ENCODE measurements at regions not wholly inside any gene's neighbourhood (a gene's known extent, or its start where the extent isn't known, plus 50 kb on each side); places are given as distances from the start of the nearest gene placed in this dataset.

DNA sequence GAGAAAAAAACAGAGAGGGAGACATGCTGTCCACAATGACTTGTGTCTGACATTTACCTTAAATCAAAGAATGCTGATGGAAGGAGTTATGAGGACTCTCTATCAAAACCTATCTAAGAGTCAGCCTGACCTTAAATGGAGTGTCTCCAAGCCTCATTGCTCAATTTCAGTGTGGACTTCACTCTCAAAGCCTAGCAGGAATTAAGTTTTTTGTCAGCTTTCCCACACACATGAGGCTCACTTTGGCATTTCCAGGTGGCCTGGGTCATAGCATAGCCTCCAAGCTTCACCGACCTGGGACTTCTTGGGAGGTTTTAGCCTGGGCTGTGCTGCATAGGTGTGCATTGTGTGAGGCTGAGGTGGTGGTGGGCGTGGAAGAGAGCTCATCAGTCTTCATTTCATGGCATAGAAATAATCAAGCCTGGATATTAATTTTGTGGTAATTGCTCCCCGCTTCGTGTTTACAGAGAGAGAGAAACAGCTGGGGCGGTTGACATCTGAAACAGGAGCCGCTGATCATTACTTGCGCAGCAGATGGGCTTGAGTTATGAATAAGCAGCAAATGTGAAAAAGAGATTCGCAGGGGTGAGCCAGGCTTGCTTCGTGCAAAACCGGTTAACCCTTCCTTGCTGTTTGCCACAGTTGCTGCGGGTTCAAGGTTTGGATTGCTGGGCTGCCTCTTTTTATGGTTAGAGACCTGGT lies 647.8 kb downstream of the INHBA start:
- H2AFZ ChIP-seq (ENCODE audit: low read length), result no peak overlapping the region
- no peak for TF ChIP-seq EZH2phosphoT487 (IDR thresholded peaks at IDR 0.05; ENCODE audit: borderline replicate concordance, low read depth, low read length)
- TF ChIP-seq, protein P1, sequence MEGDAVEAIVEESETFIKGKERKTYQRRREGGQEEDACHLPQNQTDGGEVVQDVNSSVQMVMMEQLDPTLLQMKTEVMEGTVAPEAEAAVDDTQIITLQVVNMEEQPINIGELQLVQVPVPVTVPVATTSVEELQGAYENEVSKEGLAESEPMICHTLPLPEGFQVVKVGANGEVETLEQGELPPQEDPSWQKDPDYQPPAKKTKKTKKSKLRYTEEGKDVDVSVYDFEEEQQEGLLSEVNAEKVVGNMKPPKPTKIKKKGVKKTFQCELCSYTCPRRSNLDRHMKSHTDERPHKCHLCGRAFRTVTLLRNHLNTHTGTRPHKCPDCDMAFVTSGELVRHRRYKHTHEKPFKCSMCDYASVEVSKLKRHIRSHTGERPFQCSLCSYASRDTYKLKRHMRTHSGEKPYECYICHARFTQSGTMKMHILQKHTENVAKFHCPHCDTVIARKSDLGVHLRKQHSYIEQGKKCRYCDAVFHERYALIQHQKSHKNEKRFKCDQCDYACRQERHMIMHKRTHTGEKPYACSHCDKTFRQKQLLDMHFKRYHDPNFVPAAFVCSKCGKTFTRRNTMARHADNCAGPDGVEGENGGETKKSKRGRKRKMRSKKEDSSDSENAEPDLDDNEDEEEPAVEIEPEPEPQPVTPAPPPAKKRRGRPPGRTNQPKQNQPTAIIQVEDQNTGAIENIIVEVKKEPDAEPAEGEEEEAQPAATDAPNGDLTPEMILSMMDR (conservative IDR thresholded peaks at IDR 0.05; ENCODE audit: low read length), result no peak
- H3K4me3 ChIP-seq (ENCODE audit: low read depth, low read length, poor library complexity, severe bottlenecking), result no peak overlapping the region
- BruUV-seq (replicated peaks), result no TSS peak
- no peaks in the 10 kb centered on the region for H3K9me3 ChIP-seq (ENCODE audit: low read length)
- H3K27ac ChIP-seq (ENCODE audit: low read depth, low read length, poor library complexity, severe bottlenecking), result no peak overlapping the region
- intact Hi-C loops (cut with micrococcal nuclease; ENCODE audit: unreplicated experiment), result no loop called here
- H3K79me2 ChIP-seq (ENCODE audit: insufficient read depth, low read depth, low read length), result no peaks in the 10 kb centered on the region
- ChIA-PET CTCF (ENCODE audit: unreplicated experiment) (no interaction called here), POLR2A (interaction anchor here (0.9 kb wide), 1 partner anchor 48 kb away, joined by 3 read pairs; no protein-coding TSS in a partner anchor)
- no peak for DNase-seq (ENCODE audit: low spot score)
- H4K20me1 ChIP-seq (ENCODE audit: insufficient read depth, low read length), result no peaks in the 10 kb centered on the region
- H3K9me2 ChIP-seq (ENCODE audit: insufficient read depth, low read length), result no peaks in the 10 kb centered on the region
- no peak overlapping the region for H3K4me2 ChIP-seq (ENCODE audit: low read length)
- no peaks in the 10 kb centered on the region for H3K4me1 ChIP-seq (ENCODE audit: insufficient read depth, low read length, poor library complexity, severe bottlenecking)
- H3K36me3 ChIP-seq (ENCODE audit: insufficient read depth, low read length), result no peaks in the 10 kb centered on the region

DNA sequence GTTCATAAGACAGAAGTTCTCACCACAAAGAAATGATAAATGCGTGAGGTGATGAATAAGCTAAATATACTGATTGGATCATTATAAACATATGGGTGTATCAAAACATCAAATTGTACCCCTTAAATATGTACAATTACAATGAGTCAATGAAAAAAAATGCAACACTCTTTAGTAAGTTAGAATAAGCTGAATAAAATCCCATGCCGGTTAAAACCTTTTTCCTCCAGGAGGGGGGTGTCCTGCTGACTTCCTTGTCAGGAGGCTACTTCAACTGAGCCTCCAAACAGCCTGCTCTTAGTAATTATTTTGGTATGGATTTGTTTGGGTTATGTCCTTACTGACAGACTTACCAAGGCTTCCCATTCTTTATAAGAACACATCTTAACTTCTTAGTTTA lies 649.1 kb downstream of the INHBA start:
- Histone ChIP-seq H3K36me3 (ENCODE audit: insufficient read depth, low read length) (no peaks in the 10 kb centered on the region), H3K9me3 (ENCODE audit: low read length) (no peaks in the 10 kb centered on the region), H3K27ac (ENCODE audit: low read depth, low read length, poor library complexity, severe bottlenecking) (no peak overlapping the region), H3K4me3 (ENCODE audit: low read depth, low read length, poor library complexity, severe bottlenecking) (no peak overlapping the region), H3K79me2 (ENCODE audit: insufficient read depth, low read depth, low read length) (no peaks in the 10 kb centered on the region), H4K20me1 (ENCODE audit: insufficient read depth, low read length) (no peaks in the 10 kb centered on the region), H3K4me2 (ENCODE audit: low read length) (no peak overlapping the region), H2AFZ (ENCODE audit: low read length) (no peak overlapping the region), H3K4me1 (ENCODE audit: insufficient read depth, low read length, poor library complexity, severe bottlenecking) (no peaks in the 10 kb centered on the region), H3K9me2 (ENCODE audit: insufficient read depth, low read length) (no peaks in the 10 kb centered on the region)
- BruUV-seq (replicated peaks), result no TSS peak
- DNase-seq (ENCODE audit: low spot score), result no peak
- CTCF ChIA-PET (ENCODE audit: unreplicated experiment), result no interaction called here
- no peak for TF ChIP-seq EZH2phosphoT487 (IDR thresholded peaks at IDR 0.05; ENCODE audit: borderline replicate concordance, low read depth, low read length)
- TF ChIP-seq, protein P1 (conservative IDR thresholded peaks at IDR 0.05; ENCODE audit: low read length), result no peak
- POLR2A ChIA-PET, result interaction anchor here (0.6 to 0.9 kb wide), 2 partner anchors 46 to 139 kb away, joined by 3 read pairs; no protein-coding TSS in a partner anchor
- intact Hi-C loops (cut with micrococcal nuclease; ENCODE audit: unreplicated experiment), result no loop called here

DNA sequence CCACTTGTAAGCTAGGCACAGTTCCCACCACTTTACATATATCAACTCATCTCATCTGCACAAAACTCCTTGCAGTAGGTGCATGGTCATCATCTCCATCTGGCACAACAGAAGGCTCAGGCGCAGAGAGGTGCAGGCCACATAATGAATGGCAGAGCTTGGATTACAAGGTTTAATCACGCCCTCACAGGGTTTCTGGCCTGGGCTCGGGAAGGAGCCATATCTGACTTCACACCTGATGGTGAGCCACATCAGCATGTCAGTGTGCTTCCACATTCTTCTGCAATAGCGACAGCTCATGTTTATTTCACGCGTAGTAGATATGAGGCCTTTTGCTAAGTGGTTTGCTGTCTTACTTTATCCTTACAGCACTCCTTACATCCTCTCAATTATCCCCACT lies 650.2 kb downstream of the INHBA start:
- Histone ChIP-seq H4K20me1 (ENCODE audit: insufficient read depth, low read length) (no peaks in the 10 kb centered on the region), H2AFZ (ENCODE audit: low read length) (no peak overlapping the region), H3K27ac (ENCODE audit: low read depth, low read length, poor library complexity, severe bottlenecking) (no peak overlapping the region), H3K9me2 (ENCODE audit: insufficient read depth, low read length) (no peaks in the 10 kb centered on the region), H3K9me3 (ENCODE audit: low read length) (no peaks in the 10 kb centered on the region), H3K36me3 (ENCODE audit: insufficient read depth, low read length) (no peaks in the 10 kb centered on the region), H3K4me1 (ENCODE audit: insufficient read depth, low read length, poor library complexity, severe bottlenecking) (no peaks in the 10 kb centered on the region), H3K4me3 (ENCODE audit: low read depth, low read length, poor library complexity, severe bottlenecking) (no peak overlapping the region), H3K4me2 (ENCODE audit: low read length) (no peak overlapping the region), H3K79me2 (ENCODE audit: insufficient read depth, low read depth, low read length) (no peaks in the 10 kb centered on the region)
- TF ChIP-seq EZH2phosphoT487 (IDR thresholded peaks at IDR 0.05; ENCODE audit: borderline replicate concordance, low read depth, low read length), result no peak
- TF ChIP-seq, protein P1 (conservative IDR thresholded peaks at IDR 0.05; ENCODE audit: low read length), result no peak
- intact Hi-C loops (cut with micrococcal nuclease; ENCODE audit: unreplicated experiment), result no loop called here
- ChIA-PET POLR2A (no interaction called here), CTCF (ENCODE audit: unreplicated experiment) (no interaction called here)
- DNase-seq (ENCODE audit: low spot score), result no peak
- no TSS peak for BruUV-seq (replicated peaks)
